H1 (cell line): ENCODE measurements at regions not wholly inside any gene's neighbourhood (a gene's known extent, or its start where the extent isn't known, plus 50 kb on each side); places are given as distances from the start of the nearest gene placed in this dataset.

Source experiments
- BCL11A ChIP-seq, 2 experiments: IDR thresholded peaks; one replicate each; pipeline ENCODE4 v1.6.1; 2011; ENCODE audit warnings: low read depth in 2 of 2, low read length in 2 of 2, mild to moderate bottlenecking in 2 of 2
- SRF ChIP-seq: IDR thresholded peaks from 2 replicates; pipeline ENCODE4 v1.6.1; 2011; ENCODE audit warnings: mild to moderate bottlenecking, low read depth, low read length, moderate library complexity

GRCh38 chr18:71798986-71799673 is 745.0 kb downstream of the CBLN2 start:
- TF ChIP-seq SRF (no peak), BCL11A (IDR thresholded peaks at IDR 0.05; ENCODE audit: low read depth in 2 of 2, low read length in 2 of 2) (no peak)
